ENCODE measurements at regions not wholly inside any gene's neighbourhood (a gene's known extent, or its start where the extent isn't known, plus 50 kb on each side); places are given as distances from the start of the nearest gene placed in this dataset.
"Not testable (repeated sequence)": the region's sequence is repeated elsewhere in the genome, so short reads cannot be mapped to it uniquely, and the experiment has no call there.

- FAIRE-seq: not testable (repeated sequence)
Observed at GRCh38 chr6:84865372-84865771, 101.0 kb upstream of the TBX18 start.

DNA sequence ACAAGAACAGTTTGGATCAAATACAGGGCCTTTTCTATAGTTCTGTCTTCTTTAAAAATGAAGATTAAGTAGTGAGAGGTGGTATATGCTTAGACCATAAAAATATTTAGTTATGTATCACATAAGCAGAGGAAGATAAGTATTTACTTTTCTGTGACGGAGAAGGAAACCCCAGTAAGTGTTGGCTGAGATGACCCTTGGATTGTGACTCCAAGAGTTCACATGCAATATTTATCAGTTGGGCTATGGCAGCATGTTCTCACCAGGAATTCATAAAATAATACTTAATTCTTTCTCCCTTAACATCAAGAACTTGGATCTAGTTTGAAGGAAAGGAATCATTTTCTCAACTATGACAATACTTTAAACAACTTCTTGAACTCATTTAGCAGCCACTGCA lies 98.4 kb upstream of the TBX18 start:
- no peak for FAIRE-seq

DNA sequence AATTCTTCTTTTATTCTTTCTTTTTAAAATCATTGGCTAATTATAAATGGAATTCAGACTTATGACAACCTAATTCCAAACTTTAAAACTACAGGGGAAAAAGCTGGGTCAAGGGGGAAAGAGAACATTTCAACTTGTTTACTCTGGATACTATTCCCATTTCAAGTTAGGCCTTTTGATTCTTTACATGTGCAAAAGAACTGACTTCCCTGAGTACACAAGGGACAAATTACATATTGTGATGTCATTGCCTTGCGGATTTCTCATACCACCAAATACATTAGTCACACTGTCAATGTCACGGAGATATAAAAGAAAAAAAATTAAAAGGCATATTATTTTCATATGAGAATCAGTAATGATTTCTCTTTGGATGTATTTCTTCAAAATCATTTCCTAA lies 96.5 kb upstream of the TBX18 start:
- no peak for FAIRE-seq

DNA sequence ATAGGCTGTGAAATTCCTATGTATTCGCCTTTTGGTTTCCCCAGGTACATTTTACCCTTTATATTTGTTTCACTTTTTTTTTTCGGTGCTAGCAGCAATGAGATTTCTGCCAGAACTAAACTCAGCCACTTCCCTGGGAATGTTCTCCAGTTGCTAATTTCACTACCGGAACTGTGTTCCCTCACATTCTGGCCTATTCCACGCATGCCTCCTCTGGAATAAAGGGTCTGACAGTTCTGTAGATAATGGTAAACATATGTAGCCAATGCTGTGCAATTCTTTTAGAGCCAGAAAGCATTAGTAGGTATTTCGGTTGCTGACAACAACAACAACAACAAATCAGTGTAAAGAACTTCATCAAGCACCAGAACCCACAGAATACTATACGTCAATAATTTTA lies 96.1 kb upstream of the TBX18 start:
- no peak for FAIRE-seq

DNA sequence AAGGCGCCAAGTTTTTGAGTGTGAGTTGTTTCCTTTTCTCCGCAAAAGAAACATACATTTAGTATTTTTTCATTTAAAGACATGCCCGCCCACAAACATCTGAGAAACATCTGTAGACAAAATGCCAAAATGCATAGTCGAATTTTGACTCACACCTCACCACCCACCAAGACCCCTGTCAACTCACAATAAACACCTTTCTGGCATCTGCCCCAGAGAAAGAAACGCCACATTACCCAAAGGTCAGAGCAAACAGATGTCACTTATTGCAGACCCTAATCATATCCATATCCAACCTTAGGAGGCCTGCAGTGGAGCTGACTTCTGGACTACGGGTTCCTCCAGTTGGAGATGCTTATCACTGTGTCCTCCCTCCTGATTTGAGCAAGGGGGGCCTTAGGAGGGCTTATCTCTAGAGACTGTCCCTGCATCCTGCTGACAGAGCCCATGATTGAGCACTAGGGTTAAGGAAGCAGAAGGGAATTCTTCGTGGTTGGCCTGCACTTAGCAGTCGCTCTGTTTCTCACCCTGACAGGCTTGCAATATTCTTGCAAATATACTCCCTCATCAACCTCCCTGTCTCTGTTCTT lies 90.5 kb upstream of the TBX18 start:
- no peak for FAIRE-seq

- no peak for FAIRE-seq
Observed at GRCh38 chr6:84853901-84854300, 89.5 kb upstream of the TBX18 start.

DNA sequence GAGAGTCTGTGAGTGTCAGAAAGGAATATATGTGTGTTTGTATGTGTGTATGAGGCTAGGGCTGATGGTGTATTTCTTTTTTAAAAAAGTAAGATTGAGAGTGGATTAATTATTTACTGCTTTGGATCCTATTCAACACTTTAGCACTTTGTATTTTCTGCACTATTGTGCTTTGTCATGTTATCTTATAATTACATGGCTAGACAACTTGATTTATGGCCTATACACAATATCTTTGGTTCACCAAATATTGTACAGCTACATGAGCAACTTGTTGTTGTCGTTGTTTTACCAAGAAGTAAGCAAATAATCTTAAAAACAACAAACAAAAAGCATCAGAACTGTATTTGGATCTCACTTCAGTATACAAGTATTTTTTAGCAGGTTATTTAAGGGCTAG lies 84.6 kb upstream of the TBX18 start:
- FAIRE-seq: no peak

GRCh38 chr6:84847390-84848160 lies 83.2 kb upstream of the TBX18 start:
- FAIRE-seq: no peak

GRCh38 chr6:84842525-84843166 lies 78.2 kb upstream of the TBX18 start:
- no peak for FAIRE-seq

DNA sequence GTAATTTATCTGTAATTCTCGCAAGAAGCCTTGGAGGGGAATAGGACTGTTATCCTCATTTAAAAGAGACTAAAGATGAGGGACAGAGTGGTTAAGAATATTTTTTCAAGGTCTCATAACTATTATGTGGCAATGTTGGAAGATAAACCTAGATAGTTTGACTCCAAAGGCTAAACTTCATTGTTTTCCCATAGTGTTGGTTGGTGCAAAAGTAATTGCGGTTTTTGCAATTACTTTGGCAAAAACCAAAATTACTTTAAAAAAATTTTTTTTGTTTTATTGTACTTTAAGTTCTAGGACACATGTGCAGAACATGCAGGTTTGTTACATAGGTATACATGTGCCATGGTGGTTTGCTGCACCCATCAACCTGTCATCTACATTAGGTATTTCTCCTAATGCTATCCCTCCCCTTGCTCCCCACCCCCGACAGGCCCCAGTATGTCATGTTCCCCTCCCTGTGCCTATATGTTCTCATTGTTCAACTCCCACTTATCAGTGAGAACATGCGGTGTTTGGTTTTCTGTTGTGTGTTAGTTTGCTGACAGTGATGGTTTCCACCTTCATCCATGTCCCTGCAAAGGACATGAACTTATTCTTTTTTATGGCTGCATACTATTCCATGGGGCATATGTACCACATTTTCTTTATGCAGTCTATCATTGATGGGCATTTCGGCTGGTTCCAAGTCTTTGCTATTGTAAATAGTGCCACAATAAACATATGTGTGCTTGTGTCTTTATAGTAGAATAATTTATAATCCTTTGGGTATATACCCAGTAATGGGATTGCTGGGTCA lies 72.9 kb upstream of the TBX18 start:
- not testable (repeated sequence) for FAIRE-seq

- no peak for FAIRE-seq
Observed at GRCh38 chr6:84836366-84836765, 72.0 kb upstream of the TBX18 start.

DNA sequence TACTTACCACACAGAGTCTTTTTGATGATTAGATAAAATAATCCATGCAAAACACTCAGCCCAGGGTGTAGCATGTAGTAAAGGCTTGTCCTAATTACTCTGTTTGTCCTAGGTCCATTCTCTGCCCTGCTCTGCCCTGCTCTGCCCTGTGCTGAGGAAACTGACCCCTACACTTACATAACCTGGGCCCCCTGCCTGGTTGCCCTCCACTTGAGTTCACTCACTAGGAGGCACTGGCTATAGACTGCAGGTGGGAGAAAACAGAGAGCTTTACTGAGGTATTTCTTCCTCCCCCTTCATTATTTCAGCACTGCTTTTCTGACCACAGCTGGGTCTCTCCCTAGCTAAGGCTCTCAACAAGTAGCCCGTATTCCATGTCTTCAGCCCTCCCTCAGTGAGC lies 70.9 kb upstream of the TBX18 start:
- FAIRE-seq: no peak

GRCh38 chr6:84831924-84832323 lies 67.5 kb upstream of the TBX18 start:
- not testable (repeated sequence) for FAIRE-seq

DNA sequence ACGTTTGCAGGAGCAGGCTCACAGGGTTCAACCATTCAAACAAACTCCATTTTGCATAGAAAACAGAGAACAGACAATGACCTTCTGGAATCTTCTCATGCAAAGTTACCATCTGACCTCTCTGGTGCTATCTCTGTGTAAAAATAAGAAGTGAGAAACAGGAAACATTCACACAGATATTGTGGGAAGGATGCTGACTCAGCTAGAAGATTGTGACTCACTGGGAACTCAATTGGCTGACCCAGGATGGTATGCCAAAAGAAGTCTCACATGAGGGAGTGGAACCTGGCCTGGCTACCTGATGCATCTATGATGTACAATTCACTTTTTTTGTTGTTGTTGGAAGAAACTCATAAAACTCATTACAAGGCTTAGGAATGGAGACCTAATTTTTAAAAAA lies 61.1 kb upstream of the TBX18 start:
- no peak for FAIRE-seq

DNA sequence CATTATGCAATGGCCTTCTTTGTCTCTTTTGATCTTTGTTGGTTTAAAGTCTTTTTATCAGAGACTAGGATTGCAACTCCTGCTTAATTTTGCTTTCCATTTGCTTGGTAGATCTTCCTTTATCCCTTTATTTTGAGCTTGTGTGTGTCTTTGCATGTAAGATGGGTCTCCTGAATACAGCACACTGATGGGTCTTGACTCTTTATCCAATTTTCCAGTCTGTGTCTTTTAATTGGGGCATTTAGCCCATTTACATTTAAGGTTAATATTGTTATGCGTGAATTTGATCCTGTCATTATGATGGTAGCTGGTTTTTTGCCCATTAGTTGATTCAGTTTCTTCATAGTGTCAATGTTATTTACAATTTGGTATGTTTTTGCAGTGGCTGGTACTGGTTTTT lies 56.9 kb upstream of the TBX18 start:
- FAIRE-seq: not testable (repeated sequence)

DNA sequence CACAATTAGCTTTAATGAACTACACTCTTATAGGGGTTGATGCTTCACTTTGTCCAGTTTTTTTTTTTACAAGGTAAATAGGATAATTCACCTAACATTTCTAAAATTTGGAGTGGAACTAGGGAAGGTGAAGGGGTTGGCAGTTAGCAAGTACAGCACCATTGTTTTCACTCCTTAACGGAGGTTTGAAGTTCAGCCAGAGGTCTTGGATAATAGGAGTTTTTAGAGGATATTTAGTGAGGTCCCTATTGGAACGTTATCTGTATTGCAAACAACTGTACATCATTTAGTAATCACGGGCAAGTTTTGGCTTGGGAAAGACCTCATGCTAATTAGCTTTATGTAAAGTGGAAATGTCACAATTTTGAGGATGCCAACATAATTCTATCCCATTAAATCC lies 52.3 kb upstream of the TBX18 start:
- no peak for FAIRE-seq

GRCh38 chr6:84815896-84816735 lies 51.7 kb upstream of the TBX18 start:
- no peak for FAIRE-seq
